Medulla oblongata (tissue), 1 donor: ENCODE measurements at regions not wholly inside any gene's neighbourhood (a gene's known extent, or its start where the extent isn't known, plus 50 kb on each side); places are given as distances from the start of the nearest gene placed in this dataset.
A peak's percentile ranks its signal among the peaks of the same experiment; 100 is the strongest.

Experiments
- DNase-seq: peaks from one replicate; pipeline ENCODE4 v3.0.0-alpha.2; 2015; ENCODE audit errors: extremely low spot score

DNA sequence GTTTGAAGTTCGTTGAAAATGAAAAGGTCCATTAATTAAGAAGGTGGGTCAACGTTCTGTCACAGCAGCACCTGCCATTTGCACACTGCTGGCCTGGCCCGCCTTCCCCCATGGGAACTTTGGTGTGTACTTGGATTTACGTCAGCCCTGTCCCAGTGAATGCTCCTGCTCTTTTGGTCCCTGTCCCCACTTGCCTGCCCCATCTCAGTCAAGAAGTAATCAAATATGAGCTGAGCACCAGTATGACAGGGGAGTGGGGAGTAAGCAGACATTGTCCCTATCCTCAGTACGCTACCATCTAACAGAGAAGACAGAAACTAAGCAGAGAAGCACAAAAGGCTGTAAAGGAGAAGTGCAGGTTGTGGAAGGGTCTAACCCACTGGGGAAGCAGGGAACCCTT, 65.1 kb downstream of the SLC4A3 start:
- no peak for DNase-seq

DNA sequence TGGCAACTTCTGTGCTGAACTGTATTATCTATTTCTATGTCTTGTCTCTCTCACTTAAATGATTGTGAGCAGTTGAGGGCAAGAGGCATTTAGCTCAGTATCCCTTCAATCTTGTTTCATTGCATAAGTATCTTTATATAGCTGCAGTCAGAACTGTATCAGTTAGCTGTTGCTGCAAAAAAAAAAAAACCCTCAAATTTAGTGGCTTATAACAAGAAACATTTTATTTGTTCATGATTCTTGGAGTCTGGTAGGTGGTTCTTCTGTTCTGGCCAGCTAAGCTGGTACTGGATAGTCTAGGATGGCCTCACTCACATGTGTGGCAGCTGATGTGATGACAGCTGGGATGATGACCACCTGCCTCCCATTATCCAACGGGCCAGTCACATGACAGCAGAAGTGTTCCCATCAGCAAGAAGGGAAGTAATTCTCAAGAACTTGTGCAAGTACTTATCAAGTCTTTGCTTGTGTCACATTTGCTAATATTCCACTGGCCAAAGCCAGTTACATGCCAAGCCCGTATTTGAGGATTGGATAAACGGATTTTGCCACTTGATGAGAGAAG, 67.8 kb downstream of the SLC4A3 start:
- no peak for DNase-seq

DNA sequence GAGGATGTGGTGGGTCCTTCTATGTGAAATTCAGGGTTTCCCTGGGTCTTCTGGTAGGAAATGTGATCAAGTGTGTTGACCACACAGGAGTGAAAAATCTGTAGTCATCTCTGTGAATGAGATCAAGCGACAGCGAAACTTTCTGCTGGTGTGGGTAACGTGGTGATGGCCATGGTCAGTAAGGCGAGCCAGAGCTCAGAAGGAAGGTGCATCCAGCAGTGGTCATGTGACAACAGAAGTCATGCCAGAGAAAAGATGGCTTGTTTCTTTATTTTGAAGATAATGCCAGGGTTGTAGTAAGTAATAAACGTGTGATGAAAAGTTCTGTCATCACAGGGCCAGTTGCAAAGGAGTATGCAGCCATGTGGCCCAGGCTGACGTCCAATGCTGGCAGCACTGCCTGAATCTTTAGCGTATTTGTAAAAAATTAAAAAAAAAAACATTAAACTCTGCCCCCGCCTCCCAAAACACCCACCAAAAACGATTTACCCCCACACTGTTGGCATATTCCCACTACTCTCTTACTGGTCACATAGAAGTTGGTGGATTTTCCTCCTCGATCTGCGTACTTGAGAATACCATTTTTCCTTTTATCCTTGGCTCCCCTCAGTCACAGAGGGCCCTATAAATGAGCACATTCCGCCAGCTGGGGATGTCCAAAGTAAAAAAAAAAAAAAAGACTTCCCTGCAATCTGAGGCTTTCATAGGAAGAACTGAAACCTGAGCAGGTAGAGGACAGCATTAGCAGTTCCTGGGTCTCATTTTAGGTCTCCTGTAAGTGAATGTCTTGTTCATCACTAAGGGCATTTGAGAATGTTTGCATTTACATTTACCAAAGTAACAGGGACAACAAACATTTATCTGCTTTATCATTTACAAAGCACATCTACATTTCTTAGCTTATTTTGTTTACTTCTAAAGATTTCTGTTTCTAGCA, 70.6 kb downstream of the SLC4A3 start:
- DNase-seq, result no peak

DNA sequence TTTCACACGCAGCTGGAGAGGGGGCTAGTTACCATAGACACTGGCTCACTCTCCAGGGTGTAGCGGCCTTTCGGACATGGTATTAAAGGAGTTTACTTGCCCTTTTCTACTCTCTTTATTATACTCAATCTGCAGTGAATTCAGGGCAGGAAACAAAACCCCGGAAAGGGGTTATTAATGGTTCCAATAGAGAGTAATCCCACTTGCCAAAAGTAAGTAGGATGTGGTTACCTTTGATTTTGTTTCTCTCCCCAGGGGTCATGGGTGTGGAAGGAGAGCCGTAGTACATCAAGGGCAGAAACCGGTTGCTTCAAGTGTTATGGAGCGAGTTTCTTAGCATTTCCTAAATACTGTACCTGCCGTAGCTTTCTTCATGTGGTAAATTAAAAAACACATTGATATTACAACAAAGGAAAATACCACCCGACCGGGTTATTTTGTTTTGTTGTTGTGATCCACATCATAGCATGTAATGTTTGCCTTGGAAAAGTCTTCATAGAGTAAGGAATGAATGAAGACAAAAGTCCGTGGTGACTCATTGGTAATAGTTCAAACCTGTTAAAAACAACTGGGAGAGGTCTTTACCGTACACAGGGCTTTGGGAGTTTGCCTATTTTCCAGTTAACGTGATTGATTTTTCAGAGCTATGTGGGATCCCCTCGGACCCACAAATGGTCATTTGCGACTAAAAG, 71.5 kb downstream of the SLC4A3 start:
- no peak for DNase-seq

DNA sequence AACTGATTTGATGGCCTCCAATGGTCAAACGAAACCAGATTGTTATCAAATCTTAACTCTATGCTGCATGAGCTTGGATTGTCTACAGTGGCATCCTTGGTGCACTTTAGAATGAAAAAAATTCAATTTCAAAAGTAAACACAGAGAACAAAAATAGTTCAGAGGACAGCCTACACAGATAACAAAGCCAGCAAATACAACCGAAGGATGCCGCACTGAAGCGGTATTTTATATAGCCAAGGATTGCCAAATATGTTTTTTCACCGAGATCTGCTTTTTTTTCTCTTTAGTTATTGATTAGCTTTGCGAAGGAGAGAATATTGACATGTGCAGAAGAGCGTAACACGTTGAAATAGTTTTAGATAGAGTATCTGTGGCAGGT, 72.0 kb downstream of the SLC4A3 start:
- DNase-seq, result no peak

DNA sequence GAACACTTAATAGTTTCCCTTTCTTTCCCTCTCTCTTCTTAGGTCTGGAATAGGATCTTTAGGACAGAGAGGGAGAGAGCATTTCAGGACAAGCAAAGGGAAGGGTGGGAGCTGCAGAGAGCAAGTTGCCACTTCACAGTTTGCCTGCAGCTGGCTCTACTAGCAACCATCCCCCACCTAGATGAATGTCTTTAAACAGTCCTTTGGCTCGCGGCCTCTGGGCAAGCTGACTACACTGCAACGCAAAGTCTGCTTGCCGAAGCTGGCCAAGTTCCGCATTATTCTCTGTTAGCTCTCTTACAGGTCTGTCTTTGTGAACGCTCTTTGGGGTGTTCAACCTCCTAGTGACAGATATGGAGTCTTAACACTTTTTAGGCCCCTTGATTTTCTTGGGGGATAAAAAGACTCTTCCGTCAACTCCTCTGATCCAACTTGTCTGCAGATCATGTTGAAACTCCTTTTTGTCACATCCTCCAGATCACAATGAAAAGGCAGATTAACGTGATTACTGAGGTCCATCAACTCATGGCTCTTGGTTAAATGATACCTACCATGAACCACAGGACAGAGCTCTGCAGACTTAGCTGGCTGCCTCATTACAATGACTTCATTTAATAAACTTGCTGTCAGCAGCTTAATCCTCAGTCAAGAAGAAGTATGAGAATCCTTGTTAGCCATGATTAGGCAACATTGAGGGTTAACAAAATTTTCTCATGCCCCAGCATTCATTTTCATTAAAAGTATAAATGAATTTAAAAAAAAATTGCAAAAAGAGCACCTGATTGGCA, 74.6 kb downstream of the SLC4A3 start:
- DNase-seq, result peak; percentile 50

DNA sequence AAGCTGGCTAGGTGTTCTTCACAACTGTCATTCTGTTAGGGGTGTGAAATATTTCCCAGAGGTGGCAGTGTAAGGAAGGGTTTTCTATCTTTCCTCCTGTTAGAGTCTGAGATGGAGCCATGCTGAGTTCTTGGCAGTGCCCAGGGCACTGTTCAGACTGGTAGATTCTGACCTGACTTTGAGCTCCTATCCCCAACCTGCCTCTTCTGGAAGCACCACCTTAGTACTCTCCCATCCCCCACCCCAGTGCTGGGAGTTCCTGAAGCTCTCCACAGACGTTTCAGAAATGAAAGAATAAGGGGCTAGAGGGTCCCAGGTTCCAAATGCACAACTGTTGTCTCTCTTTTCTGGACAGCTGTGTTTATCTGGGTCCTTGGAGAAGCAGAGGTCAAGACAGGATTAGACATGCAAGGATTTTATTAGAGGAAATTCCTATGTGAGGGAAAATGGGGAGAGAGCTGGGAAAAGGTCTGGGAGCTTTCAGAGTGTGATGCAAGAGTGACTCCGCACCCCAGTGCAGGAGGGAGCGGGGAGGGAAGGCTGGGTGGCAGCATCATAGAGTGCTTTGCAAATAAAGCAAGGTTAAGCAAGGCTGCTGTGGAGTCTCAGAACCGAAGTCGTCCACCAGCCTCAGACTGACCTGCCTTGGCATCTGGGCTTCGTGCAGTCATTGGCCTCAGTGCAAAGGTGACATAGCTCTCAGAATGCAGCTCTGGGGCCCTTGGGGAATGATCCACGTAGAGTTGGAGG, 75.5 kb downstream of the SLC4A3 start:
- no peak for DNase-seq

DNA sequence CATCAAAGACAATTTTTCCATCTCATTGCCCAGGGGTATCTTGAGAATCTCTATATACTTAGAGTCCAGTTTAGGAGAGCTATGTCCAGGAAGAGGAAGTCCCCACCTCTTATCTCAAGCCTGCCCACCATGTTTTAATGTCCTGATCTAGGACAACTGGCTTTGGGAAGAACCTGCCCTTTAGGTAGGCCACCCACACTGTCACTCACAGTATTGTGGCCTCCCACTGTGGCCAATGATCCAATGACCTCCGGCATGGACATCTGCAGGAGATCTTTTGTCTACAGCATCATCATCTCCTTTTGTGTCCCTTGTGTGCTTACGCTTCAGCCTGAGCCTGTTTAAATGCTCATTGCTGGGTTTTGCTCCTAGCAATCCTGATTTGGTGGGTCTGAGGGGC, 77.4 kb downstream of the SLC4A3 start:
- DNase-seq, result no peak

DNA sequence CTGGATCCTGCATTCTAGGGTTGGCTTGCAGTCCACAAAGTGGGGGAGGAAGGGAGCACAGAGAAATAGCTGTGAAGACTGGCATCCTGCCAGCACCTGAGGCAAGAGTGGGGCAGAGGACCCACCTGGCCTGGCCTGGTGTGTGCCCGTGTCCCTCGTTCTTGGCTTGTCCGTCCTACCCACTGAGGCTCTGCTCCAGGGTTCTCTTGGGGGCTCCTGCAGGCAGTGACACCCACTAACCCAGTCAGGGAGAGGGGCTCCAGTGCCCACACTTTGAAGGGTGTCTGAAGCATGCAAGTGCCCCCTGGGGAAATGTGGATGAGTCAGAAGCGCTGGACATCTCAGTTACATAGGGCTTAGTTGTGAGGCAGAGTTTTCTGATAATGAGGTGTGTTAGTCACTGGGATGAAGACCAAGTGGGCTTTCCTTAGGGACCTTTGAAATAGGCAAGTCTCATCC, 79.4 kb downstream of the SLC4A3 start:
- no peak for DNase-seq

DNA sequence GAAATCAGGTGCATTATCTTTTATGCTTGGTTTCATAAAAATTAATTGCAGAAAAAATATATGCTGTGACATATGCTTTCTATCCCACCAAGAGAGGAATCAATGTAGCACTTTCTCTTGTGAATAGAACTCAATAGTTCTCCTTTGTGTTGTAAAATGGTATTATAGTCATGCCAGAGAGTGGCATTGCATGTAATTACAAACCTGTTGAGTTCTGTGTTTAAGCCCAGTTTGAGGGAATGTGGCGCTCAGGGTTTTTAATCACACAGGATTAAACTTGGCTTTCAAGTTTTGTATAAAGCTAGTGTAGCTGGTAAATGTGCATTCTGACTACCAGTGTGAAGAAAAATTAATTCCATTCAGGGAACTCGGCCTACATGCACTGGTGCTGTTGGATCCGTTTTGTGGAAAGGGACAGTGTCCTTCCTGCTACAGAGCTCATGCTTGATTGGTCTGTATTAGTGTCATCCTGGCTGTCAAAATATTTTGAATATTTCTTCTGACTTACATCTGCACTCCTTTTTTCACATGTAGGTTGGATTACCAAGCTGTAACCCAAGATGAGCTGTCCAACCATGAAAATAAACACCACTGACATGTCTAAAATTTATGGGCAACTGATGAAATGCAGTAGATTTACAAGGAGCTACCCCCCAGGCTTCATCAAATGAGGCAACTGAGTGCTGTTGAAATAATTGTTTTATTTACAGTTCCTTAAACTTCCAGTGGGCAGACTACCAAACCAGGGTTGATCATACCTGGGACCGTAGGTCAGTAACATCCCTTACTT, 80.3 kb downstream of the SLC4A3 start:
- DNase-seq, result no peak

DNA sequence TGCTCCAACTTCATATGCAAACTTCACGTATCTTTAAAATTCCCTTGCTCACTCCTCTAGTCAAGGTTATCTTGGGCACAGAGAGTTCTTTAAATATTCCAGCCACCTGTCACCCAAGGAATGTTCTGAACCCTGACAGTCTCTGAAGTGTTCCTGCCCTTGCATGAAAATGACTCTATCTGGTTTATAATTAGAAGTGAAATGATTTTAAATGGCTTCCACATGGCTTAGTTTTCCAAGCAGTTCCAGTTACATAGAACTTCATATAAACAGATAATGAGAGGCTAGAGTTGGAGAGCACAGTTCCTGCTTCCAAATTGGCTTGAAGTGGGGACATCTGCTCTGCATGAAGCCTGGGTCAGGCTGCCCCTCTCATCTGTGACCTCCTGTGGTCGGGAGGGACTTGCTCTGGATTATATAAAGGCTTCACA, 81.9 kb downstream of the SLC4A3 start:
- DNase-seq, result no peak

DNA sequence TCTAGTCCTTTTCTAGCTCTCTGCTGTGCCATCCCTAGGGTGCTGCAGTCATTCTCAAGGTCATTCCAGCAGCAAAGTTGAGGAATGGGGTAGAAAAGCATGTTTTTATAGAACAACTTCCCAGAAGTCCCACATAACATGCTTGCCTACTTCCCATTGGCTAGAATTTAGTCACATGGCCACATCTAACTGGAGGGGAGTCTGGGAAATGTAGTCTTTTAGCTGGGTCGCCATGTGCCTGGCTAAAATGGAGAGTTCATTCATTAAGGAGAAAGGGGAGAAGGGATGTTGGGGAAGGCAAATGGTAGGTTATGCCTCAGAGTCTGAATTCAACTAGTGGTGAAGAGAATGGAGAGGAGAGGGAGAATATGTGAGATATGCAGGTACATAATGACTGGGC, 85.7 kb downstream of the SLC4A3 start:
- DNase-seq, result no peak

DNA sequence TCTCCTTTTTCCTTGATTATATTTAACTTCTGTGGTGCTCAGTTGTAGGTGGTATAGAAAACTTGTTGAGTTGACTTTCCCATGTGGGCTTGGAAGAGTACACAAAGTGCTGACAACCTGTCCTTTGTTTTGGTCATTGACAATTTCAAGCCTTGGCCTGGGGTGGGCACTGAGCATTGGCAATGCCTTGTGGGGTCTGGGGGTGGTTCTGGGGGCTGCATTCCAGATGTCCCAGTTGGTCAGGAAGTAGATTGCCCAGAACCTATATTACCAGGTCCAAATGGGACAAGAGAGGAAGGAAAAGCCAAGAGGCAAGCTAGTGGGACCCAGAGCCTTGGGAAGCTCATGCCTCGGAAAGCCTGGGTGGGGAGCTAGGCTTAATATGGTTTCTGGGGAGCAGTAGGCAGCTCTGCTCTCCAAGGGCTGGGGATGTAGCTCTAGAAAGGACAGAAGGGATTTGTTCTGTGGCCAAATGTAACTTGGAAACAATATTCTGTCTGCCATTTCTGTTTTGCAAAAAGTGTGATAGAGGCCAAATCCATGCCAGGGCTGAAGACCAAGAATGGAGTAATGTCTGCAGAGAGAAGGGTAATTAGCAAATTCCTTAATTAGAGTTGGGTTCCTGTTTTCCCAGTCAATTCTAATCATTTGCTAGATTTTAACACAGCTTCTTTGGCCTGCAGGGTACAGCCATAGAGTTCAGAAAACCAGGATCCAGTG, 87.4 kb downstream of the SLC4A3 start:
- DNase-seq, result no peak

DNA sequence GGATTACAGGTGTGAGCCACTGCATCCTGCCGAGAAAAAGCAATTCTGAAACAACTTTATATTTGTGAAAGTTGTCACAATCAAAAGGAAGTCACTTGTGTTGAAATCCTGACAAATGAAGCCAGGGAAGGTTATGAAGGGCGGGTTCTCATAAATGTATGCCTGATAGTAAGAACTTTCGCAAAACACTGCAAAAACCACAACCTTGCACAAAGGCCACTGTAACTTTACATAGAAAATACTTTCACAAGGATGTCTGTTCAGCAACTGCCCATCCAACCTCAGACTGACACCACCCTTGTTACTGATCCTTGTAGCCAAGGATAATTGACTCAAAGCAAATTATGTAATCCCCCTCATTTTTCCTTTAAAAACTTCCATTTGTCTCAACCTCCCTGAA, 90.6 kb downstream of the SLC4A3 start:
- DNase-seq, result no peak

DNA sequence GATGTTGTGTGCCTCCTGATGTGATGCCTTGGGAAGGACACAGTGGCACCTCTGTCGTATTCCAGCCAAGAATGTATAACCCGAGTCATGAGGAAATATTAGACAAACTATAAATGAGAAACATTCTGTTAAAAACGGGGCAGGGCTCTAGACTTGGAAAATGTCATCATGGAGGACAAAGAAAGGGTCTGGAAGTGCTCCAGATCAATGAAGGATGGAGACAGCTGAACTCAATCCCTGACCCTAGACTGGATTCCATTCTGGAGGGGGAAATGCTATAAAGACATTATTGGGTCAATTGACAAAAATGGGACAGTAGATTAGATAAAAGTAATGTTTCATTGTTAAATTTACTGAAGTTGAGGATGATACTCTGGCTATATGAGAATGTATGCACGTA, 92.1 kb downstream of the SLC4A3 start:
- DNase-seq, result no peak

DNA sequence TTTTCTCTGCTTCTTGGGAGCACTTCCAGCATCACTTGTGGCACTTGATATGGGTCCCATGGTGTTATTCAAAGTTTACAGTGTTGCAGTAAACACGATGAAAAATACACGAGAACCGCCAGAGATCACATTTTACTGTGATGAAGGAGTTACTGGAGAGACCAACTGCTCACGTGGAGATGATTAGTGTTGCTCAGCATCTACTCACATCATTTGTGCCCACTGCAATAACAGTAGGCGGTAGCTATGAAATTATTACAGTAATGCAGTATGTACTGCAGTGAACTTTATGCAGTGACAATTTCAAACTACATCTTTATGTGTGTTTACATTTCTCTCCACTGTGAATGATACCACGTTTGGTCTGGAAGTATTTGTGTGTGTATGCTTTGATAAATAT, 93.5 kb downstream of the SLC4A3 start:
- no peak for DNase-seq

DNA sequence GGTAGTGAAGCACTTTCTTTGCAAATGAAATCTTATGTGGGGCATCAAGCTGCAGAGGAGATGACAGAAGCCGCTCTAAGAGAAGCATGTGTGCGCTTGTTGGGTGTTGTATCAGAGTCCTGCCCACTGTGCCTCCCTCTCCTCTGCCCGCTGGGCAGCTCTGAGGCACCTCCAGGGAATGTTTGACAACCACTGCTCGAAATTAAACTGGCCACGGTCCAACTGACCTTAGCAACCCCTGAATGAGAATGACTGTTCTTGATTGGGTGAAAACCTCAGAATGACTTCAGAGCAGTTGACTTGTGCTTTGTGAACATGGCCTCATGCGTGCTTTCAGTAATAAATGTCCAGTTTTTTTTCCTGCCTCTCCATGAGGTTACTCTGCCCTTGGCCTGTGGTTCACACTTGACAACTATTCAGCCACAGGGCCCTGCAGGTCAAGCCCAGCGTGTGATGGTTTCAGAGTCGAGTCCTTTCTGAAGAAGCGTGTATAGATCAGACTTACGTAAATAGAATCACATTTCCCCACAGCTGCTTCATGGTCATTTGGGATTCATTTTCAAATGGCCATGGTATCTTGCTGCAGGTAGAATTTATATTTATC, 94.9 kb downstream of the SLC4A3 start:
- DNase-seq, result no peak

DNA sequence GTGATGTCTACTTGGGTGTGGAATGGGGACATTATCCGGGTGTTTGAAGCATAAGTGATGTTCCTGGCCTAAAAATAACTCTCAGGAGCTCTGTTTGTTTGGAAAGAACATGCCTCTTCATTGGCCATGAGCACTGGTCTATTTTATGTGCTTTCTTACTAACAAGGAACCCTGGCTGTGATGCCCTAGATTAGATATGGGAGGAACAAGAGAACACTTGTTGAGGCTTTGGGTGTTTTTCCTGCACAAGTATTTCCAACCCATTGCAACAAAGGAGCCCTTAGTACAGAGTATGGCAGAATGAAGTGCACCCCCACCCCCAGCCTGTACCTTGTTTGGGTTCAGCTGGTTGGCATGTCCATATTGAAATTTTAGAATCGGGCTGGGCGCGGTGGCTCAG, 95.9 kb downstream of the SLC4A3 start:
- no peak for DNase-seq

DNA sequence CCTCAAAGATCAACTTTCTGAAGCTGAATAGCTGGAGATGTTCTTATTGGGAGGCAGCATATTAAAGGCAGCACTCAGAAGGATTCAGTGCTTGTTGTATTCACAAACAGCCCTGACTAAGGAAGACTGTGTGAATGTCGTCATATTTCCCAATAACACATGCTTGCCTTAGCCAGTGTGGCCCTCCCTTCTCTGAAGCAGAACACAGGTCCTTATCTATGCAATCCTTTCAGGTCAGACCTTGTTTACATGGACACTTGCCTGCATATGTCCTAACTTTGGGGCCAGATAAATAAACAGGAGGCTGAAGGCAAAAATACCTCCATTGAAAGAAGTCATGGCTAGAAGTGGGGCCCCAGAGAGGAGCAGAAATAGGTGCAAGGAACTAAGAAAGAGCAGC, 97.2 kb downstream of the SLC4A3 start:
- DNase-seq, result no peak
